Smooth muscle cell (in vitro differentiated cells): ENCODE measurements at regions not wholly inside any gene's neighbourhood (a gene's known extent, or its start where the extent isn't known, plus 50 kb on each side); places are given as distances from the start of the nearest gene placed in this dataset.

ENCODE experiments used
- DNase-seq: peaks from one replicate; lab custom pipeline; 2025; ENCODE audit not compliant: unreplicated experiment; lab: John Stamatoyannopoulos, UW
- H2AFZ ChIP-seq: fragments of 200-600 bp; sonication (generic); 2 replicates; pipeline ENCODE4 v1.6.0; 2016; ENCODE audit warnings: antibody characterized with exemption, low read depth, mild to moderate bottlenecking
- H3F3A ChIP-seq: fragments of 200-600 bp; sonication (generic); 2 replicates; pipeline ENCODE4 v1.6.0; 2017; ENCODE audit warnings: antibody characterized with exemption, low read depth
- H3K27ac ChIP-seq: fragments of 200-600 bp; sonication (generic); 2 replicates; pipeline ENCODE4 v1.5.1; 2016; ENCODE audit warnings: low read depth, mild to moderate bottlenecking
- H3K27me3 ChIP-seq: fragments of 200-600 bp; sonication (generic); 2 replicates; pipeline ENCODE4 v1.6.1; 2016; ENCODE audit warnings: low read depth, mild to moderate bottlenecking
- H3K36me3 ChIP-seq: fragments of 200-600 bp; sonication (generic); 2 replicates; pipeline ENCODE4 v1.5.1; 2016; ENCODE audit warnings: low read depth
- H3K4me1 ChIP-seq: fragments of 200-600 bp; sonication (generic); 2 replicates; pipeline ENCODE4 v1.5.1; 2016; ENCODE audit warnings: low read depth
- H3K4me2 ChIP-seq: fragments of 200-600 bp; sonication (generic); 2 replicates; pipeline ENCODE4 v1.6.0; 2016; ENCODE audit warnings: mild to moderate bottlenecking
- H3K4me3 ChIP-seq: fragments of 200-600 bp; sonication (generic); 2 replicates; pipeline ENCODE4 v1.5.1; 2016; ENCODE audit warnings: mild to moderate bottlenecking
- H3K79me2 ChIP-seq: fragments of 200-600 bp; sonication (generic); 2 replicates; pipeline ENCODE4 v1.6.0; 2016; ENCODE audit warnings: low read depth, mild to moderate bottlenecking
- H3K9ac ChIP-seq: fragments of 200-600 bp; sonication (generic); 2 replicates; pipeline ENCODE4 v1.6.0; 2016; ENCODE audit warnings: low read depth
- H3K9me3 ChIP-seq: fragments of 200-600 bp; sonication (generic); replicated peaks from 2 replicates; pipeline ENCODE4 v1.5.1; 2016; ENCODE audit warnings: low read depth
- H4K20me1 ChIP-seq: fragments of 200-600 bp; sonication (generic); 2 replicates; pipeline ENCODE4 v1.6.0; 2016; ENCODE audit warnings: low read depth
- CTCF ChIP-seq: fragments of 200-600 bp; sonication (generic); IDR thresholded peaks from 2 replicates; pipeline ENCODE4 v1.5.1; 2017; ENCODE audit warnings: borderline replicate concordance, mild to moderate bottlenecking, antibody characterized with exemption; ENCODE audit not compliant: insufficient read depth, poor library complexity, severe bottlenecking
- WGBS: methylation state at CpG from one replicate; pipeline ENCODE4 v1.1.7; 2016; ENCODE audit warnings: low lambda C conversion rate; 5-methylcytosine and 5-hydroxymethylcytosine counted together

GRCh38 chr7:22671177-22671879 lies 55.7 kb upstream of the IL6 start:
- no peak overlapping the region for H3K4me3 ChIP-seq
- H3K4me2 ChIP-seq, result no peak overlapping the region
- no peaks in the 10 kb centered on the region for H3K9me3 ChIP-seq
- WGBS, result 86% methylated on average over 5 of the region's 5 CpGs
- H3K27me3 ChIP-seq, result no peaks in the 10 kb centered on the region
- no peak for TF ChIP-seq CTCF
- H3F3A ChIP-seq, result peaks cover 6% of the 10 kb centered on the region
- H3K4me1 ChIP-seq, result no peaks in the 10 kb centered on the region
- H3K79me2 ChIP-seq, result no peaks in the 10 kb centered on the region
- no peaks in the 10 kb centered on the region for H4K20me1 ChIP-seq
- no peak overlapping the region for H2AFZ ChIP-seq
- no peak overlapping the region for H3K9ac ChIP-seq
- no peak for DNase-seq
- H3K36me3 ChIP-seq, result no peaks in the 10 kb centered on the region
- no peak overlapping the region for H3K27ac ChIP-seq

GRCh38 chr7:22670422-22670815 lies 56.6 kb upstream of the IL6 start:
- no peaks in the 10 kb centered on the region for H3K4me1 ChIP-seq
- no peak overlapping the region for H3K4me3 ChIP-seq
- H2AFZ ChIP-seq, result no peak overlapping the region
- H3K36me3 ChIP-seq, result no peaks in the 10 kb centered on the region
- H3K9me3 ChIP-seq, result no peaks in the 10 kb centered on the region
- H3K27ac ChIP-seq, result no peak overlapping the region
- no peaks in the 10 kb centered on the region for H3K27me3 ChIP-seq
- 79% methylated on average over 1 of the region's 1 CpG for WGBS
- no peak for DNase-seq
- no peak overlapping the region for H3K4me2 ChIP-seq
- no peak overlapping the region for H3K9ac ChIP-seq
- no peaks in the 10 kb centered on the region for H3K79me2 ChIP-seq
- TF ChIP-seq CTCF, result no peak
- no peaks in the 10 kb centered on the region for H4K20me1 ChIP-seq
- H3F3A ChIP-seq, result peaks cover 6% of the 10 kb centered on the region

- H3K36me3 ChIP-seq, result no peaks in the 10 kb centered on the region
- H3K9me3 ChIP-seq, result no peaks in the 10 kb centered on the region
- no peak for DNase-seq
- no peaks in the 10 kb centered on the region for H3K27me3 ChIP-seq
- no peak overlapping the region for H2AFZ ChIP-seq
- no peaks in the 10 kb centered on the region for H3K79me2 ChIP-seq
- no peak overlapping the region for H3K27ac ChIP-seq
- no peaks in the 10 kb centered on the region for H4K20me1 ChIP-seq
- no peaks in the 10 kb centered on the region for H3K4me1 ChIP-seq
- no peak overlapping the region for H3K4me2 ChIP-seq
- H3K4me3 ChIP-seq, result no peak overlapping the region
- H3K9ac ChIP-seq, result no peak overlapping the region
- WGBS, result 76% methylated on average over 5 of the region's 5 CpGs
- no peak for TF ChIP-seq CTCF
- H3F3A ChIP-seq, result peaks cover 6% of the 10 kb centered on the region
Measured at GRCh38 chr7:22669692-22670421, 57.1 kb upstream of the IL6 start.

- TF ChIP-seq CTCF, result no peak
- no peak overlapping the region for H3K4me2 ChIP-seq
Measured at GRCh38 chr7:22668971-22669401, 58.0 kb upstream of the IL6 start.

More at GRCh38 chr7:22668971-22669401, 58.0 kb upstream of the IL6 start:
- peak overlapping the region; percentile 84 for H3K27ac ChIP-seq
- H3K36me3 ChIP-seq, result no peaks in the 10 kb centered on the region
- H3K4me1 ChIP-seq, result no peaks in the 10 kb centered on the region
- no peaks in the 10 kb centered on the region for H4K20me1 ChIP-seq
- no peak overlapping the region for H2AFZ ChIP-seq
- H3K9me3 ChIP-seq, result no peaks in the 10 kb centered on the region
- H3F3A ChIP-seq, result peaks cover 6% of the 10 kb centered on the region
- H3K79me2 ChIP-seq, result no peaks in the 10 kb centered on the region
- WGBS, result 76% methylated on average over 3 of the region's 3 CpGs
- H3K9ac ChIP-seq, result no peak overlapping the region
- DNase-seq, result no peak
- H3K27me3 ChIP-seq, result no peaks in the 10 kb centered on the region
- no peak overlapping the region for H3K4me3 ChIP-seq
